ENCODE measurements at regions not wholly inside any gene's neighbourhood (a gene's known extent, or its start where the extent isn't known, plus 50 kb on each side); places are given as distances from the start of the nearest gene placed in this dataset.
"Not testable (repeated sequence)": the region's sequence is repeated elsewhere in the genome, so short reads cannot be mapped to it uniquely, and the experiment has no call there.

DNA sequence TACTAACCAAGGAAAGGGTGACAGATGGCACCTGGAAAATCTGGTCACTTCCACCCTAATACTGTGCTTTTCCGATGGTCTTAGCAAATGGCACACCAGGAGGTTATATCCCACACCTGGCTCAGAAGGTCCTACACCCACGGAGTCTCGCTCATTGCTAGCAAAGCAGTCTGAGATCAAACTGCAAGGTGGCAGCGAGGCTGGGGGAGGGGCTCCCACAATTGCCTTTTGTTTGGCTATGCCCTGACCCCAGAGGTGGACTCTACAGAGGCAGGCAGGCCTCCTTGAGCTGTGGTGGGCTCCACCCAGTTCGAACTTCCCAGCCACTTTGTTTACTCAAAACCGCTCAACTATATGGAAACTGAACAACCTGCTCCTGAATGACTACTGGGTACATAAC is 50.3 kb upstream of the UGT2B15 start:
- H3K4me1 ChIP-seq, H3K4me3 ChIP-seq, H3K9ac ChIP-seq, H3K9me3 ChIP-seq, H4K20me1 ChIP-seq, H3K36me3 ChIP-seq, H3K27ac ChIP-seq, H3K27me3 ChIP-seq, H3K4me2 ChIP-seq: not testable (repeated sequence)

DNA sequence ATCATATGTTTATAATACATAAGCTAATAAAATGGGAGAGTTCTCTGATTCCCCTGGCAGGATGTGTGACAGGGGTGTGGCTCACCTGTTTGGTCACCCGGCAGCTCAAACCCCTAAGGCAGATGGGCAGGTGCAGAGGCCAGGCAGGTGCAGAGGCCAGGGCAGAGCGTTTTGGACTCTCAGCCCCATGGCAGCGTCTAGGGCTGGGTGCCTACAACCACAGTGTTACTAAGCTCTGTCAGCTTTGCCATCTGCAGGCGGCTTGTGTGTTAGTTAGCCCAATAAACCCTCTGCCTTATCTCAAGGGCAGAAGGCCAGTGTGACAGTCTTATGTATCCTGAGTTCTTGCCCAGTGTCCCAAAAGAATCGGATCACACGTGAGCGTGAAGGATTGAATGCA is 54.0 kb upstream of the UGT2B15 start:
- Histone ChIP-seq H3K27me3 (no peaks in the 10 kb centered on the region), H3K9ac (no peak overlapping the region)
- TF ChIP-seq Cebpa-rat (IDR thresholded peaks at IDR 0.05): no peak

DNA sequence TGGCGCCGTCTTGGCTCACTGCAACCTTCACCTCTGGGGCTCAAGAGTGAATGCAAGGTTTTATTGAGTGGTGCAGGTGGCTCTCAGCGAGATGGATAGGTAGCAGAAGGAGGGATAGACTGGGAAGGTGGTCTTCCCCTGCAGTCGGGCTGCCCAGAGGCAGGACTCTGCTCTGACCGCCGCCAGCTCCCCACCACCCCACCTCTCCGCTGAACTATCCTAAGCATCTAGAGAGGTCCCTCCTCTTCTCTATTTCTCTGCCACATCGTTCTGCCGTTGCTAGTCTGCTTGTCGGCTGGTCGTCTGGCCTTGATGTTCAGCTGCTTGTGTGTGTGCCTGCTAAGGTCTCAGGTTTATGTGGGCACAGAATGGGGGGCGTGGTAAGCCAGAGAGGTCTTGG is 54.5 kb upstream of the UGT2B15 start:
- H3K9me3 ChIP-seq: 0 out of 2 replicates have a peak, but pooled peaks cover 4% of the 10 kb centered on the region
- H4K20me1 ChIP-seq: no peaks in the 10 kb centered on the region
- TF ChIP-seq Cebpa-rat (IDR thresholded peaks at IDR 0.05): no peak
- H3K27ac ChIP-seq: no peak overlapping the region
- no peak overlapping the region for H3K4me3 ChIP-seq
- no peak overlapping the region for H3K4me2 ChIP-seq
- no peaks in the 10 kb centered on the region for H3K27me3 ChIP-seq
- no peaks in the 10 kb centered on the region for H3K36me3 ChIP-seq
- H3K9ac ChIP-seq: no peak overlapping the region
- H3K4me1 ChIP-seq: no peaks in the 10 kb centered on the region

More for the DNA sequence above, 54.0 kb upstream of the UGT2B15 start:
- Histone ChIP-seq H3K9me3 (0 out of 2 replicates have a peak, but pooled peaks cover 4% of the 10 kb centered on the region), H3K36me3 (no peaks in the 10 kb centered on the region), H4K20me1 (no peaks in the 10 kb centered on the region), H3K27ac (no peak overlapping the region), H3K4me2 (no peak overlapping the region), H3K4me1 (no peaks in the 10 kb centered on the region), H3K4me3 (no peak overlapping the region)

DNA sequence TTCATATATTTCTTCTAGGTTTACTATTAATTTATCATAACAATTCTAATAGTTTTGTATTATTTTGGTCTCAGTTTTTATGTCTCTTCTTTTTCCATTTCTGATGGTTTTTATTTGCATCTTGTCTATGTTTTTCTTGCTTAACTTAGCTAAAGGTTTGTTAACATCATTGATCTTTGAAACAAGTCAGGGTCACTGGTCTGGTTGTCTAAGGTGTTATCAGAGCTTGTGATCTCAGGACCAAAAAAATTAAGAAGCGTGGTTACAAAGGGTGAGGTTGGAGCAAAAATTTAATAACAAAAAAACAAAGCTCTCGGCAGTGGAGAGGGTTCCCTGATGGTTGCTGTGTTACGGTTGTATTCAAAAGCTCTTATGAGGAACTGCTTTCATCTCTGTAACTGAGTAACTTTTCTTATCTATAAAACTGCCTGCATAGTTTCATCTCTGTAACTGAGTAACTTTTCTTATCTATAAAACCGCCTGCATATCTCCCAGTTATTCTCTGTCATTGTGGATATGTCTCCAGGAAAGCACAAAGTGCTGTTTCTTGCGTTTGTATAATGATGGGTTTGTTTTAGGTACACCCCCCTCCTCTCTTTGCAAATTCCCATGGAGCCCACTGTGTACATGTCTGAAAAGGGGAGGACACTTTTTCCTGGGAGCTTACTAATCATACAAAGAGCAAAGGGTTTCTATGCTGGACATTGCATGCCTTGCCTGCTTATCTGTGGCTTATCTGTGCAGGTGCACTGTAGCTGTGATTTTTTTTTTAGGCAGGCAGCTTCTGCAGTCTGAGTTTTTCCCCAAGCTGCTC is 62.4 kb upstream of the UGT2B15 start:
- Histone ChIP-seq H4K20me1 (no peaks in the 10 kb centered on the region), H3K27me3 (no peaks in the 10 kb centered on the region), H3K9ac (no peak overlapping the region), H3K4me2 (no peak overlapping the region), H3K9me3 (peaks cover 9% of the 10 kb centered on the region; the same call in 1 of the 2 replicates), H3K27ac (no peak overlapping the region), H3K4me1 (no peaks in the 10 kb centered on the region; the same call in 1 of the 2 replicates), H3K36me3 (no peaks in the 10 kb centered on the region), H3K4me3 (no peak overlapping the region)
- TF ChIP-seq Cebpa-rat (IDR thresholded peaks at IDR 0.05): no peak

DNA sequence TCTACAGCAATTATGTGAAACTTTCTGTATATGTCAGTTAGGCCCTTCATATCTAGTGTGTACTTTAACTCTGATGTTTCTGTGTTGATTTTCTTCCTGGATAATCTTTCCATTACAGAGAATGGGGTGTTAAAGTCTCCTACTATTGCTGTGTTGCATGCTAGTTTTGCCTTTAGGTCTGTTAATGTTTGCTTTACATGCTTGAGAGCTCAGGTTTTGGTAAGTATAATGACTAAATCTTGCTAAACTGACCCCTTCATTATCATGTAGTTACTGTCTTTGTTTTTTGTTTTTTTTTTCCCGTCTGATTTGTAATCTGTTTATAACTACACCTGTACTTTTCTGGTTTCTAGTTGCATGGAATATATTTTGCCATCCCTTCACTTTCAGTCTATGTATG is 63.6 kb upstream of the UGT2B15 start:
- no peaks in the 10 kb centered on the region for H4K20me1 ChIP-seq
- H3K9me3 ChIP-seq: peaks cover 9% of the 10 kb centered on the region; the same call in 1 of the 2 replicates
- TF ChIP-seq Cebpa-rat (IDR thresholded peaks at IDR 0.05): no peak
- no peak overlapping the region for H3K9ac ChIP-seq
- H3K4me1 ChIP-seq: no peaks in the 10 kb centered on the region; the same call in 1 of the 2 replicates
- no peak overlapping the region for H3K27ac ChIP-seq
- no peak overlapping the region for H3K4me2 ChIP-seq
- no peaks in the 10 kb centered on the region for H3K36me3 ChIP-seq
- no peaks in the 10 kb centered on the region for H3K27me3 ChIP-seq
- H3K4me3 ChIP-seq: no peak overlapping the region

DNA sequence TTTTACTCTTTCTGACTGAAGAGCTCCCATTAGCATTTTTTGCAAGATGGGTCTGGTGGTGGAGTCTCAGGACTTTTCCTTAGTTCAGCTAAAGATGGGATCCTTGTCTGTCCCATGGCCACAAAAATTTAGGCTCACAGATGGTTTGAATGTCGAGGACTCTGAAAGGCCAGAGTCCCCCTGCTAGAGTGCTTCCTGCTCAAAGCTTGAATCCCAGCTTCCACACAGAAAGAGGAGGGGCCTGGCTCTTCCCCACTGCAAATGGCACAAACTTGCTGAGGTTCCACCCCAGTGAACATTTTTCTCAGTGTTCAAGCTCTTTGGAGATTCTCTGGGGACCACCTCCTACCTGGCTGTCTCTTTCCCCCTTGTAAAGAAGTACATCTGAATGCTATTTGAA is 64.7 kb upstream of the UGT2B15 start:
- no peak for TF ChIP-seq Cebpa-rat (IDR thresholded peaks at IDR 0.05)
- Histone ChIP-seq H4K20me1 (no peaks in the 10 kb centered on the region), H3K4me3 (no peak overlapping the region), H3K9me3 (peaks cover 9% of the 10 kb centered on the region; the same call in 1 of the 2 replicates), H3K27ac (no peak overlapping the region), H3K9ac (no peak overlapping the region), H3K36me3 (no peaks in the 10 kb centered on the region), H3K4me2 (no peak overlapping the region), H3K27me3 (no peaks in the 10 kb centered on the region), H3K4me1 (no peaks in the 10 kb centered on the region; the same call in 1 of the 2 replicates)

DNA sequence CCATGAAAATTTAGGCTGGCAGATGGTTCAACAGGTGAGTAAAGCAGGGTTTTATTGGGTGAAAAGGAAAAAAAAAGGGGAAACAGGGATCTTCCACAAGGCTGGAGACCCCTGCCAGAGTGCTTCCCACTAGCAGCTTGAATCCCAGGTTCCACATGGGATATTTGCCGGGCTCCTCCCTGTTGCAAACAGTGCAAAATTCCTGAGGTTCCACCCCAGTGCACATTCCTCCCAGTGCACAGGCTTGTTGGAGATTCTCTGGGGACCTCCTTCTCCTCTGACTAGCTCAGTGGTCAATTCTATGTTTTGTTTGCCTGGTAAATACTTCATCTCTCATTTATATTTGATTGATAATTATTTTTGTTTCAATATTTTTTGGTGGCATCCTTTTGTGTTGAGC is 66.4 kb upstream of the UGT2B15 start:
- Histone ChIP-seq H3K36me3 (no peaks in the 10 kb centered on the region), H3K27me3 (no peaks in the 10 kb centered on the region), H3K4me2 (no peak overlapping the region), H3K4me1 (no peaks in the 10 kb centered on the region; the same call in 1 of the 2 replicates), H3K9ac (no peak overlapping the region), H3K27ac (no peak overlapping the region), H3K4me3 (no peak overlapping the region), H3K9me3 (no peaks in the 10 kb centered on the region), H4K20me1 (no peaks in the 10 kb centered on the region)
- no peak for TF ChIP-seq Cebpa-rat (IDR thresholded peaks at IDR 0.05)

DNA sequence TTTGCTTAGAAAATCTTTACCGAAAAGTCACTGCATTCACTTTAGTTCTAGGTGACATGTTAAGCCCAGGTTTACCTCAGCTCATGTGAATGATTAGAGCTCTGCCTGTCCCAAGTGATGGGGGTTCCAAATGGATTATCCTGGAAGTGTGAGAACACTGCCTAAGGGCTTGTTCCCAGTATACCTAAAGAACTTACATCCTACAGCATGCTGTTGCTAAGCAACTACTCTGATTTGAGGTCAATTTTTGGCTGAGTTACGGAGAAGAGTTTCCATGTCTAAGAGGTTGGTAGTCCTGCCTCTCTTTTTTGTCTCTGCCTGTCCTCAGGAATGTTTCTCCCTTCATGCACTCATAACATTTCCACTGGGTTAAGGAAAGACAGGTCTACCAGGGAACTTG is 67.6 kb upstream of the UGT2B15 start:
- no peak for TF ChIP-seq Cebpa-rat (IDR thresholded peaks at IDR 0.05)
- no peaks in the 10 kb centered on the region for H3K27me3 ChIP-seq
- H3K27ac ChIP-seq: no peak overlapping the region
- no peaks in the 10 kb centered on the region for H4K20me1 ChIP-seq
- no peaks in the 10 kb centered on the region; the same call in 1 of the 2 replicates for H3K4me1 ChIP-seq
- no peaks in the 10 kb centered on the region for H3K9me3 ChIP-seq
- no peak overlapping the region for H3K9ac ChIP-seq
- H3K36me3 ChIP-seq: no peaks in the 10 kb centered on the region
- no peak overlapping the region for H3K4me2 ChIP-seq
- H3K4me3 ChIP-seq: no peak overlapping the region

DNA sequence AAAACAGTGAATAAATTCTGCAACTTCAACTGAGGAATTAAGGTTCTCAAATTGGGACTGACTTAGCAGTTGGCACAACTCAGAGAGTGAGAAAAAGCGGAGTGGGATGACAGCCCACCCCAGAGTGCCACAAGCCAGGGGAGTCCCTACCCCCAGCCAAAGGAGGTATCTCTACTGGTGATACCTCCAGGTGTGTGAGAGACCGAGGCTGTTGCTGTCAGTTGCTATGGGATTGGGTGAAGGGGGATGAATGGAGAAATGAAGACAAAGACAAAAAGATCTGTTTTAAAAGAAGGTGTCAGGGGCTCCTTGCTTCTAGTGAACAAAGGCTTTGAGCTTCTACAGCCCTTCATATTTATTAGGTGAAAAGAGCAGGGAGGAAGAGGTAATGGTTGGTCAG is 71.4 kb upstream of the UGT2B10 start:
- no peak overlapping the region for H3K4me2 ChIP-seq
- no peaks in the 10 kb centered on the region for H3K36me3 ChIP-seq
- no peaks in the 10 kb centered on the region for H3K27me3 ChIP-seq
- H3K4me1 ChIP-seq: peaks cover 23% of the 10 kb centered on the region
- H3K27ac ChIP-seq: no peak overlapping the region
- TF ChIP-seq Cebpa-rat (IDR thresholded peaks at IDR 0.05): no peak
- no peak overlapping the region for H3K9ac ChIP-seq
- H4K20me1 ChIP-seq: no peaks in the 10 kb centered on the region
- H3K9me3 ChIP-seq: no peaks in the 10 kb centered on the region; the same call in 1 of the 2 replicates
- H3K4me3 ChIP-seq: no peak overlapping the region

DNA sequence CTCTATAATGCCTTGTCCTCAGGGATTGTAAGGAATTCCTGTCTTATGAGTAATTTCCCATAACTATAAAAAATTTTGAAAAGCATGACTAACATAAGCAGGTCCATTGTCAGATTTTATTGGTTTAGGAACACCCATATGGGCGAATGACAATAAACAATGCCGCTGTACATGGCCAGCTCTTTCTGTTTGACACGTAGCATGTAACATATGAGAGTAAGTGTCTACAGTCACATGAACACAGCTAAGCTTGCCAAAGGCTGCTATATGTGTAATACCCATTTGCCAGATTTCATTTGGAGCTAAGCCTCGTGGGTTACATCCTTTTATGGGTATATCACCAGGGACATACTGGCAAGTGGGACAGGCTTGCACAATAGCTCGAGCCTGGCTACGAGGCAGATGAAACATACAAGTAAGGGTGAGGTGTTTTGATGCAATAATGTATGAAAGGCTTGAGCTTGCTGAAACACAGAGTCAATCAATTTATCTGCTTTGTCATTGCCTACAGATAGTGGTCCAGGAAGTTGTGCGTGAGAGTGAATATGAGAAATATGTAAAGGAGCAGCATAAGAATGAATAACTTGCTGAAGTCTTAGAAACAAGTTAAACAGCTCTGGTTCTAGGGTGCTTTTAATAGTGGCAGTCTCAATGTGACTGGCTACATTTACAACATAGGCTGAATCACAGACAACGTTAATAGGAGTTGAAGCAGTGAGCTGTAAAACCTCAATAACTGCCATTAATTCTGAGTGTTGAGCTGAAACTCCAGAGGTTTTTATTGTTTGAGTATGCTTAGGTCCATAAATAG is 67.4 kb upstream of the UGT2B10 start:
- Histone ChIP-seq H4K20me1 (no peaks in the 10 kb centered on the region), H3K4me1 (peaks cover 24% of the 10 kb centered on the region), H3K4me2 (peak overlapping the region; percentile 59), H3K36me3 (no peaks in the 10 kb centered on the region), H3K4me3 (no peak overlapping the region), H3K9me3 (no peaks in the 10 kb centered on the region; the same call in 1 of the 2 replicates), H3K27ac (peak overlapping the region; percentile 37; the same call in 1 of the 2 replicates), H3K9ac (no peak overlapping the region), H3K27me3 (no peaks in the 10 kb centered on the region)
- TF ChIP-seq Cebpa-rat (IDR thresholded peaks at IDR 0.05): 0 out of 2 replicates have a peak, but pooled peaks have one; percentile 46

Measured in BLaER1 (cell line).